Adrenal gland (tissue), 5 donors: ENCODE measurements at regions not wholly inside any gene's neighbourhood (a gene's known extent, or its start where the extent isn't known, plus 50 kb on each side); places are given as distances from the start of the nearest gene placed in this dataset.

ENCODE experiments used
- POLR2A ChIP-seq, 2 donors: fragments of 450-650 bp; IDR thresholded peaks; one replicate each; pipeline ENCODE4 v1.6.1; 2017; ENCODE audit warnings: antibody characterized with exemption in 2 of 2, mild to moderate bottlenecking in 2 of 2, moderate library complexity in 1 of 2
- TF ChIP-seq, protein P1 (sequence below), 6 experiments: fragments of 450-650 bp in 4 of 6; fragments of 200-600 bp in 2 of 6; sonication (generic) in 1 of 6; IDR thresholded peaks; 1 replicate in 5 of 6; 2 replicates in 1 of 6; pipeline versions ENCODE4 v1.5.1 to v1.8.0; 2016 to 2021; ENCODE audit warnings: antibody characterized with exemption in 6 of 6, mild to moderate bottlenecking in 2 of 6, moderate library complexity in 1 of 6
- donor health status: DM: no; HTN: no; CAD: no.

DNA sequence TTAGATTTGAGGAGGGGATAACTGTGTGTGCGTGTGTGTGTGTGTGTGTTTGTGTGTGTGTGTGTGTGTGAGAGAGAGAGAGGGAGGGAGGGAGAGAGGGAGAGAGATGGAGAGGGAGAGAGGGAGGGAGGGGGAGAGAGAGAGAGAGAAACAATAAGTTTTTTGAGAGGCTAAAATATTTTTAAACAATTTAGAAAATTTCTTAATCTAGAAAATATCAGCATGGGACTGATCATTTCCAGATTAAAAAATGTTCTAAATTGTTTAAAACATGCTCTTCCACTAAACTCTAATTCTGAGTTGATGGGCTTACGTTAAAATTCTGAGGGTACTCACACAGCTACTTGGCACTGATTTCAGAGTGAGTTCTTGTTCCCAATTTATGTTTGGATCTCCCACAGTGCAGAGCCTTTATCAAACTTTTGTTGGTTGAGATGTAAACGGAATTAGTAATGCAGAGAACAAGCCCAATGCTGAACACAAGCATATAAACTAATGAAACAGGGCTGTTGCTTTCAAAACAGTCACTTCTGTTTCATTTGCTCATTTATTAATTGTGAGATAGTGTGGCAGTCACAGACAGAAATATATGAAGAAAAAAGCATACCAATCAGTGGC, 73.4 kb upstream of the RGS2 start:
- no peak for TF ChIP-seq POLR2A (IDR thresholded peaks at IDR 0.05)
- TF ChIP-seq, protein P1, sequence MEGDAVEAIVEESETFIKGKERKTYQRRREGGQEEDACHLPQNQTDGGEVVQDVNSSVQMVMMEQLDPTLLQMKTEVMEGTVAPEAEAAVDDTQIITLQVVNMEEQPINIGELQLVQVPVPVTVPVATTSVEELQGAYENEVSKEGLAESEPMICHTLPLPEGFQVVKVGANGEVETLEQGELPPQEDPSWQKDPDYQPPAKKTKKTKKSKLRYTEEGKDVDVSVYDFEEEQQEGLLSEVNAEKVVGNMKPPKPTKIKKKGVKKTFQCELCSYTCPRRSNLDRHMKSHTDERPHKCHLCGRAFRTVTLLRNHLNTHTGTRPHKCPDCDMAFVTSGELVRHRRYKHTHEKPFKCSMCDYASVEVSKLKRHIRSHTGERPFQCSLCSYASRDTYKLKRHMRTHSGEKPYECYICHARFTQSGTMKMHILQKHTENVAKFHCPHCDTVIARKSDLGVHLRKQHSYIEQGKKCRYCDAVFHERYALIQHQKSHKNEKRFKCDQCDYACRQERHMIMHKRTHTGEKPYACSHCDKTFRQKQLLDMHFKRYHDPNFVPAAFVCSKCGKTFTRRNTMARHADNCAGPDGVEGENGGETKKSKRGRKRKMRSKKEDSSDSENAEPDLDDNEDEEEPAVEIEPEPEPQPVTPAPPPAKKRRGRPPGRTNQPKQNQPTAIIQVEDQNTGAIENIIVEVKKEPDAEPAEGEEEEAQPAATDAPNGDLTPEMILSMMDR (IDR thresholded peaks at IDR 0.05), result no peak
